GM23338 (cell line): ENCODE measurements at regions not wholly inside any gene's neighbourhood (a gene's known extent, or its start where the extent isn't known, plus 50 kb on each side); places are given as distances from the start of the nearest gene placed in this dataset.

Experiments
- ATAC-seq: fragments of 200-7000 bp; cut with Tn5 transposase; 3 replicates; pipeline ENCODE4 v1.9.1; 2020
- DNase-seq: peaks from one replicate; pipeline ENCODE4 v3.0.0-alpha.2; 2015; ENCODE audit warnings: low spot score
- H2AFZ ChIP-seq: fragments of 200-600 bp; sonication (generic); 2 replicates; pipeline ENCODE4 v1.8.0; 2016; ENCODE audit warnings: antibody characterized with exemption, mild to moderate bottlenecking, moderate library complexity
- H3F3A ChIP-seq: fragments of 200-600 bp; sonication (generic); replicated peaks from 2 replicates; pipeline ENCODE4 v1.8.0; 2017; ENCODE audit warnings: antibody characterized with exemption, mixed run types, low read depth
- H3K27ac ChIP-seq: fragments of 200-600 bp; sonication (generic); 2 replicates; pipeline ENCODE4 v1.6.1; 2016; ENCODE audit warnings: low read depth
- H3K27me3 ChIP-seq: fragments of 200-600 bp; sonication (generic); 2 replicates; pipeline ENCODE4 v1.8.0; 2016; ENCODE audit warnings: mild to moderate bottlenecking, mixed run types, moderate library complexity; ENCODE audit not compliant: insufficient read depth
- H3K36me3 ChIP-seq: fragments of 200-600 bp; sonication (generic); 2 replicates; pipeline ENCODE4 v1.8.0; 2016; ENCODE audit warnings: mild to moderate bottlenecking; ENCODE audit not compliant: insufficient read depth
- H3K4me1 ChIP-seq: fragments of 200-600 bp; sonication (generic); 2 replicates; pipeline ENCODE4 v1.8.0; 2016; ENCODE audit warnings: mild to moderate bottlenecking, moderate library complexity; ENCODE audit not compliant: insufficient read depth
- H3K4me2 ChIP-seq: fragments of 200-600 bp; sonication (generic); 2 replicates; pipeline ENCODE4 v1.7.1; 2017; ENCODE audit warnings: mixed run types
- H3K4me3 ChIP-seq: fragments of 200-600 bp; sonication (generic); 2 replicates; pipeline ENCODE4 v1.6.1; 2016; ENCODE audit warnings: mixed run types
- H3K79me2 ChIP-seq: fragments of 200-600 bp; sonication (generic); replicated peaks from 2 replicates; pipeline ENCODE4 v1.8.0; 2017; ENCODE audit warnings: mild to moderate bottlenecking; ENCODE audit not compliant: insufficient read depth
- H3K9me2 ChIP-seq: fragments of 200-600 bp; sonication (generic); 2 replicates; pipeline ENCODE4 v1.8.0; 2017; ENCODE audit not compliant: insufficient read depth
- H4K20me1 ChIP-seq: fragments of 200-600 bp; sonication (generic); replicated peaks from 2 replicates; pipeline ENCODE4 v1.8.0; 2017; ENCODE audit warnings: mild to moderate bottlenecking; ENCODE audit not compliant: insufficient read depth
- H3K27ac Mint-ChIP-seq: 2 replicates; pipeline ENCODE4 v1.8.0; 2020; ENCODE audit warnings: inconsistent platforms, mild to moderate bottlenecking, moderate library complexity, mixed read lengths
- H3K27me3 Mint-ChIP-seq: 3 replicates; pipeline ENCODE4 v1.8.0; 2022; ENCODE audit warnings: low read depth, mild to moderate bottlenecking, moderate library complexity, mixed read lengths, inconsistent platforms; ENCODE audit not compliant: insufficient read depth, poor library complexity
- H3K36me3 Mint-ChIP-seq: 3 replicates; pipeline ENCODE4 v1.8.0; 2021; ENCODE audit warnings: low read depth, mild to moderate bottlenecking, inconsistent platforms, moderate library complexity, mixed read lengths
- H3K4me1 Mint-ChIP-seq: 3 replicates; pipeline ENCODE4 v1.8.0; 2020; ENCODE audit warnings: mild to moderate bottlenecking, inconsistent platforms, mixed read lengths
- H3K4me3 Mint-ChIP-seq: 3 replicates; pipeline ENCODE4 v1.8.0; 2021; ENCODE audit warnings: moderate library complexity, mild to moderate bottlenecking, inconsistent platforms, mixed read lengths
- H3K9me3 Mint-ChIP-seq: 3 replicates; pipeline ENCODE4 v1.8.0; 2020; ENCODE audit warnings: moderate library complexity, mild to moderate bottlenecking, inconsistent platforms, mixed read lengths
- CREB1 ChIP-seq: fragments of 250-450 bp; sonication (Bioruptor Pico); IDR thresholded peaks from 2 replicates; pipeline ENCODE4 v1.5.0; 2020; ENCODE audit warnings: low read depth, mild to moderate bottlenecking, moderate library complexity
- CTCF ChIP-seq, 2 experiments: fragments of 200-600 bp in 1 of 2; sonication (generic) in 1 of 2; conservative IDR thresholded peaks; 2 replicates each; pipeline versions ENCODE4 v1.5.1 to v1.6.1; 2016 to 2017; ENCODE audit warnings: antibody characterized with exemption in 2 of 2, low read depth in 2 of 2, mild to moderate bottlenecking in 2 of 2, moderate library complexity in 1 of 2
- ZNF462 ChIP-seq: fragments of 250-450 bp; sonication (Bioruptor Pico); IDR thresholded peaks from 2 replicates; pipeline ENCODE4 v1.5.0; 2020; ENCODE audit warnings: mild to moderate bottlenecking, moderate library complexity

- no peak for TF ChIP-seq ZNF462 (CRISPR knock-in tag)
Observed at GRCh38 chr14:28373721-28374120, 392.9 kb upstream of the FOXG1 start (continued).

- Histone ChIP-seq H3K27me3 (no peaks in the 10 kb centered on the region), H2AFZ (no peak overlapping the region), H3F3A (no peaks in the 10 kb centered on the region), H3K79me2 (no peaks in the 10 kb centered on the region), H3K9me2 (no peaks in the 10 kb centered on the region), H3K4me3 (no peak overlapping the region), H3K36me3 (no peaks in the 10 kb centered on the region), H3K4me1 (no peaks in the 10 kb centered on the region), H4K20me1 (no peaks in the 10 kb centered on the region), H3K4me2 (no peak overlapping the region), H3K27ac (no peak overlapping the region)
- Mint-ChIP-seq H3K9me3 (no peaks in the 10 kb centered on the region), H3K27ac (no peak overlapping the region), H3K27me3 (no peaks in the 10 kb centered on the region), H3K36me3 (no peaks in the 10 kb centered on the region), H3K4me3 (no peak overlapping the region), H3K4me1 (no peaks in the 10 kb centered on the region)
- peak; percentile 70 to 73 for TF ChIP-seq CTCF (conservative IDR thresholded peaks at IDR 0.05; ENCODE audit: low read depth in 2 of 2)
- no peak for TF ChIP-seq CREB1
- peak; percentile 83 for ATAC-seq
- DNase-seq, result peak; percentile 76
Observed at GRCh38 chr14:28375295-28375694, 391.3 kb upstream of the FOXG1 start.
